NCI-H1092 (cell line): ENCODE measurements at regions not wholly inside any gene's neighbourhood (a gene's known extent, or its start where the extent isn't known, plus 50 kb on each side); places are given as distances from the start of the nearest gene placed in this dataset.

Source experiments
- DNase-seq: peaks from one replicate; lab custom pipeline; 2025; lab: John Stamatoyannopoulos, UW

GRCh38 chr6:137779982-137780381 is 87.1 kb upstream of the TNFAIP3 start:
- DNase-seq = no peak

GRCh38 chr6:137780447-137781034 is 86.5 kb upstream of the TNFAIP3 start:
- DNase-seq = no peak

DNA sequence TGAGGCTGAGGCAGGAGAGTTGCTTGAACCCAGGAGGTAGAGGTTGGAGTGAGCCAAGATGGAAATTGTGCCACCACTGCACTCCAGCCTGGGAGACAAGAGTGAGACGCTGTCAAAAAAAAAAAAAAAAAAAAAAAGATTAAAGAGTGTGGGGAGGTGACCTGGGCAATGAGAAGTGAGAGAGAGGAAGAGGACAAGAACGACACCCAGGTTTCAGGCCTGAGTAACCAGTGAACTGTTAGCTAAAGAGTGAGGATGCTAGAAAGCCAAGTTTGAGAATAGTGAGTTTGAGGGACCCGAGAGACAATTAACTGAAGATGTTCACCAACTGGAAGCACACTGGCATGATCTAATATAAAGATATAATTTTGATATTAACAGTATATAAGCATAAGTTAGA is 85.4 kb upstream of the TNFAIP3 start:
- DNase-seq = no peak

GRCh38 chr6:137782166-137783039 is 84.7 kb upstream of the TNFAIP3 start:
- no peak for DNase-seq

- no peak for DNase-seq
Observed at GRCh38 chr6:137783710-137784109, 83.3 kb upstream of the TNFAIP3 start.

DNA sequence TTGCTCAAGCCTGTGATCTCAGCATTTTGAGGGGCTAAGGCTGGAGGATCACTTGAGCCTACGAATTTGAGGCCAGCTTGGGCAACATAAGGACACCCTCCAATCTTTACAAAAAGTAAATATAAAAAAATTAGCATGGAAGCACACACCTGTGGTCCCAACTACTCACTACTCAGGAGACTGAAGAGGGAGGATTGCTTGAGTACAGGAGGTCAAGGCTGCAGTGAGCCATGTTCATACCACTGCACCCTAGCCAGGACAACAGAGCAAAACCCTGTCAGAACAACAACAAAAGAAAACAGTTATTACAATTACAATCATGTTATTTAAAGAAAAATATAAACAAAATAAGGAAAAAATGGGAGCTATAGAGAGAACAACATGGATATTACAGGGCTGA is 82.5 kb upstream of the TNFAIP3 start:
- DNase-seq = no peak

DNA sequence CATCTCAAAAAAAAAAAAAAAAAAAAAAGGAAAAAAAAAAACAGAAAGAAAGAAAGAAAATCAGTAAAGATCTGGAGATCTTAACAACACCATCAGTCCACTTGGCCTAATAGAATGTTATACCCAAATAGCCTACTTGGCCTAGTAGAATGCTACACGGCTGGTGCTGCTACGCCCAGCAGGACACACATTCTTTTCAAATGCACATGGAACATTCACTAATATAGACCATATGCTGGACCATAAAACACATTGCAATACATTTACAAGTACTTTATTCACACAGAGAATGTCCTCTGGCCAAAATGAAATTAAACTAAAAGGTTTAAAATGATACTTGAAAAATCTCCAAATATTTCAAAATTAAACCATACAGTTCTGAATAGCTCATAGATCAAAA is 80.0 kb upstream of the TNFAIP3 start:
- no peak for DNase-seq

- no peak for DNase-seq
Observed at GRCh38 chr6:137788248-137788647, 78.8 kb upstream of the TNFAIP3 start.

GRCh38 chr6:137791281-137792159 is 75.5 kb upstream of the TNFAIP3 start:
- DNase-seq = no peak

DNA sequence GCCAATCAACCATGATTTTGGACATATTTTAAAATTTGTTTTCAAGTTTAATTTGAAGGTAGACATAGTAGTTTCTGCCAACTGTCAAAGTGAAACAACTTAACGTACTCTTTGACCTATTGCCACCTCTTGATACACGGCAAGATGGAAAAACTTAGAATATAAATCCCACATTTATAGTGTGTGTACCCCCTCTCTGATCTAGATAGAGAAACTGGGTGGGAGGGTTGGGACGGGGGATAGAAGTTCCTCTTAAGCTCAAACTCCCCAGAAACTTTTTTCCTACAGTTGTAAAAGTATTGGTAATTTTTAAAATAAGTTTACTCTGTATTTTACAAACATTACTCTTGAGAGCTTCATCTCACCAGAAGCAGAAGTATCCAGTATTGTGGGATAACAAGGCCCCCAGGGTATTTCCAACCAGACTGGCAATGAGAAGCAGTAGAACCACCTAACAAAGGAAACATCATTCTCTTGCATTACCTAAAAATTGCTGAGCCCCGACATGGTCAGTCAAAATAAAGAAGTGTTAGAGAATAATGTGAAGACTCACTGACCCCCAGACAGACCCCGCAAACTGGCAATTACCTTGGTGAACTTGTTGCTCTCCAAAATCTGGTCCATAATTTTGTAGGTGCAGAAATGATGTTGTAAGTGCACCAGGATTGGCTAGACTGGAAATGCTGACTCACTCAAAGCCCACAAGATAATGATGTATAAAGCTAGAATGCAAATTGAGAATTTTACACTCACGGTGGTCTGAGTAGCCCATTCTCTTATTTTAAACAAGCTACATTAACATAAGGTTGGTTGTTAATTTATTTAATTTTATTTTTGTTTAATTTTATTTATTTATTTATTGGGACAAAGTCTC is 74.7 kb upstream of the TNFAIP3 start:
- DNase-seq = no peak

GRCh38 chr6:137793805-137794515 is 73.1 kb upstream of the TNFAIP3 start:
- DNase-seq = no peak

- no peak for DNase-seq
Observed at GRCh38 chr6:137794516-137795201, 72.4 kb upstream of the TNFAIP3 start.

- no peak for DNase-seq
Observed at GRCh38 chr6:137795501-137795900, 71.6 kb upstream of the TNFAIP3 start.

DNA sequence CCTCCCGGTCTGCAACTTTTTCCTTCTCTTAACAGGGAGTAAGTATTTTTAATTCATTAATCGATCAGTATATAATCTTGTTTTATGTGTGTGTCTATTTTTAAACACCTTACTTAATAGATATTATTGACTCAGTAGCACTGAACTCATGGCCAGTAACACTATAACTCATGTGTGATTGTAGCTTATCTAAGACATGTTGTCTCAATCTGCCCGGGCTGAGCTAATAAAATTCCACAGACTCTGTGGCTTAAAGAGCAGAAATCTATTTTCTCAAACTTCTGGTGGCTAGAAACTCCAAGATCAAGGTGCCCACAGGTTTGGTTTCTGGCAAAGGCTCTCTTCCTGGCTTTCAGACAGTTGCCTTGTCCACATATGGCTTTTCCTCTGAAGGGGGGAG is 68.8 kb upstream of the TNFAIP3 start:
- no peak for DNase-seq

GRCh38 chr6:137798846-137799245 is 68.2 kb upstream of the TNFAIP3 start:
- DNase-seq = no peak

DNA sequence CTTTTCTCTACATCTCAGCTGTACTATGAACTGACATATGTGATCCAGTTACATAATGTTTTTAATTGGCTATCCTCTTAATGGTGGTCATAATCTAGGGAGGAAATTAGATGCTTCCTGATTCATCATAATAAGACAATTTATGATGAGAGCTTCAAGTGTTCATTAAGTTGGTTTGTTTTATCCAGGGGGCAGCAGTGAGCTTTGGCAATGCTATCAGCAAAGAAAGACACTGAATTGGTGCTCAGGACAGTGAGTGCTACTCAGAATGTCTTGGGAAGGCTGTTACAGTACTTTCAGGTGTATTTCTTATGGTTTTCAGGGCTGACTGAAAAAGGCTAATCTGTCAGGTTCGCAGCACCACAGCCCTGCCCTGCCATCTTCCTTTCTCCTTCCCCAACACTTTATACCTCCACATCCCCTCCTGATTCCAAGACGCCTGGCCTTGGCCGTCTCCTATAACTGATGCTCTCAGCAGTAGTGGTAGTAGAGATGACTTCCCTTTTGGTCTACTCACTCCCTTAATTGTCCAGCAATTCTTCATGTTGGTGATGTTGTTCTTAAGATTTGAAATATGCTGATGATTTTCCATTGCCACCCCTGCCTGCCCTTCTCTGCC is 67.0 kb upstream of the TNFAIP3 start:
- no peak for DNase-seq

DNA sequence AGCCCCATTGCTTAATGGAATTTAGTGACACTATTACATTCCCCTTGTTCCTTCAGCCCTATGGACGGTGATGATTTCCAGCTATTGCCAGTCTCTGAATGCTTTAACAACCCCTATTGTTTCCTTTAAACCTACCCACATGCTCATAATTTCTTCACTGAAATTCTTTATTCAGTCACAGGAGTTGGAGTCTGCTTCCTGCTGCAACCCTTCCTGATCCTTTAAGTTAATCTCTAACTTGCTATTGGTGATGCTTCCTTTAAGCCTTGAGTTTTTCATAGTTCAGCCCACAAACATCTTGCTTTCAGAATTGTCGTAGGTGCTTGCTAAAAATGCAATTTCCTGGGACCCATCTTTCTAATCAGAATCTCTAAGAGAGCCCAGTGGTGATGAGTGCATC is 66.3 kb upstream of the TNFAIP3 start:
- no peak for DNase-seq

DNA sequence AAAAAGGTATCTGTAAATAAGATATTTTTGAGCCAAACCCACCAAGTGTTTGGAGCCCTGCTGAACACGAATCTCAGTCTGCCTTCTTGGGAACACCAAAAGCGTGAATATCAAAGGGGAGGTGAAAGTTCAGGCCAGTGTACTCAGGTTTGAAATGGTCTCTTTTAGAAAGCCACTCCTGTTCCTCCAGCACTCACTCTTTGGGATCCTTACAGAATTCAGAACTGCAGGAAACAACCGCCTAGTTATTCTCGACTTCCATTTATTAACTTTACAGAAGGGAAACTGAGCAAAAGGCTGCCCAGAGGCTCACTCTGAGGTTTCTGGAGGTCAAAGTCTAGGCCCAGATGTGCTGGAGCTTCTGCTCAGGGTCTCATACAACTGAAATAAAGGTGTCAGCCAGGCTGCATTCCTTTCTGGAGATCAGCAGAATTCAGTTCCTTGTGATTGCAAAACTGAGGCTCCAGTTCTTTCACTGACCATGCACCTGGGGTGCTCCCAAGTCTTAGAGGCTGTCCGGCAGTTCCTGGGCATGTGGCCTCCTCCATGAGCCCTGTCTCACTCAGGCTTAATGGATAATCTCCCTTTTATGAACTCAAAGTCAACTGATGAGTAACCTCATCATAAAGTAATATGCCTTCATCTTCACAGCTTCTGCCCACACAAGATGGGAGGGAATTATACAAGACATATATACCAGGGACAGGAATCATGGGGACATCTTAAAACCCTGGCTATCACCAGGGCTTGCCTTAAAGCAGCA is 65.5 kb upstream of the TNFAIP3 start:
- DNase-seq = no peak
